ENCODE measurements at regions not wholly inside any gene's neighbourhood (a gene's known extent, or its start where the extent isn't known, plus 50 kb on each side); places are given as distances from the start of the nearest gene placed in this dataset.
"Not testable (repeated sequence)": the region's sequence is repeated elsewhere in the genome, so short reads cannot be mapped to it uniquely, and the experiment has no call there.

- DNase-seq = no peak
- Histone ChIP-seq H3K36me3 (replicated peaks) (no peaks in the 10 kb centered on the region), H3K27me3 (replicated peaks) (no peaks in the 10 kb centered on the region), H3K27ac (no peak overlapping the region), H3K4me3 (ENCODE audit: low read depth, low read length) (no peak overlapping the region)
- TF ChIP-seq, protein P1, sequence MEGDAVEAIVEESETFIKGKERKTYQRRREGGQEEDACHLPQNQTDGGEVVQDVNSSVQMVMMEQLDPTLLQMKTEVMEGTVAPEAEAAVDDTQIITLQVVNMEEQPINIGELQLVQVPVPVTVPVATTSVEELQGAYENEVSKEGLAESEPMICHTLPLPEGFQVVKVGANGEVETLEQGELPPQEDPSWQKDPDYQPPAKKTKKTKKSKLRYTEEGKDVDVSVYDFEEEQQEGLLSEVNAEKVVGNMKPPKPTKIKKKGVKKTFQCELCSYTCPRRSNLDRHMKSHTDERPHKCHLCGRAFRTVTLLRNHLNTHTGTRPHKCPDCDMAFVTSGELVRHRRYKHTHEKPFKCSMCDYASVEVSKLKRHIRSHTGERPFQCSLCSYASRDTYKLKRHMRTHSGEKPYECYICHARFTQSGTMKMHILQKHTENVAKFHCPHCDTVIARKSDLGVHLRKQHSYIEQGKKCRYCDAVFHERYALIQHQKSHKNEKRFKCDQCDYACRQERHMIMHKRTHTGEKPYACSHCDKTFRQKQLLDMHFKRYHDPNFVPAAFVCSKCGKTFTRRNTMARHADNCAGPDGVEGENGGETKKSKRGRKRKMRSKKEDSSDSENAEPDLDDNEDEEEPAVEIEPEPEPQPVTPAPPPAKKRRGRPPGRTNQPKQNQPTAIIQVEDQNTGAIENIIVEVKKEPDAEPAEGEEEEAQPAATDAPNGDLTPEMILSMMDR (IDR thresholded peaks at IDR 0.05; ENCODE audit: low read depth, low read length, missing control alignments) = no peak
- in situ Hi-C loops (cut with HindIII; ENCODE audit: low pct_ligation_motif_present, low sequenced_read_pairs) = no loop called here
These were observed 185.4 kb upstream of the MTMR8 start for GRCh38 chrX:64580605-64581004.

GRCh38 chrX:64580035-64580434 lies 184.8 kb upstream of the MTMR8 start:
- Histone ChIP-seq H3K27me3 (replicated peaks) (no peaks in the 10 kb centered on the region), H3K27ac (no peak overlapping the region), H3K36me3 (replicated peaks) (no peaks in the 10 kb centered on the region), H3K4me3 (ENCODE audit: low read depth, low read length) (no peak overlapping the region)
- no peak for DNase-seq
- TF ChIP-seq, protein P1 (IDR thresholded peaks at IDR 0.05; ENCODE audit: low read depth, low read length, missing control alignments) = no peak
- in situ Hi-C loops (cut with HindIII; ENCODE audit: low pct_ligation_motif_present, low sequenced_read_pairs) = no loop called here

- in situ Hi-C loops (cut with HindIII; ENCODE audit: low pct_ligation_motif_present, low sequenced_read_pairs) = no loop called here
- TF ChIP-seq, protein P1 (IDR thresholded peaks at IDR 0.05; ENCODE audit: low read depth, low read length, missing control alignments) = no peak
- H3K36me3 ChIP-seq (replicated peaks) = no peaks in the 10 kb centered on the region
- no peaks in the 10 kb centered on the region for H3K27me3 ChIP-seq (replicated peaks)
- H3K27ac ChIP-seq = no peak overlapping the region
- no peak overlapping the region for H3K4me3 ChIP-seq (ENCODE audit: low read depth, low read length)
- no peak for DNase-seq
These were observed 175.8 kb upstream of the MTMR8 start for GRCh38 chrX:64571011-64571410.

DNA sequence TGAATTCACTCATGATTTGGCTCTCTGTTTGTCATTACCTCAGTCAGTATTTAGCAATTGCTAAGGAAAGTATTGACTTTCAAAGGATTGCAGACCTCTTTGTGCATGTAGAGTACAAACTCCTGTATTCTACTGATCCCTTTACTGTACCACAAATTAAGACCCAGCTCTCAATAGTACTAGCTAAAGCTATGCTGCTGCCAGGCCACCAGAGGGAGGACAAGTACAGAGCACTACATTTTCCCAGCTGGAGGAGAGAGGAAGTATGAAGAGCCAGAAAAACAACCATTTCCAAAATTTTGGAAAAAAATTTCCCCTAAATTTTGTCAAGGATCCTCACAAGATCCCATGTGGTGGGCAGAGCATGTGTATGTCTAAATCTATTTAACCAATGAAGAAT lies 175.0 kb upstream of the MTMR8 start:
- TF ChIP-seq, protein P1 (IDR thresholded peaks at IDR 0.05; ENCODE audit: low read depth, low read length, missing control alignments) = peak; percentile 28
- in situ Hi-C loops (cut with HindIII; ENCODE audit: low pct_ligation_motif_present, low sequenced_read_pairs) = no loop called here
- Histone ChIP-seq H3K4me3 (ENCODE audit: low read depth, low read length) (no peak overlapping the region), H3K36me3 (replicated peaks) (no peaks in the 10 kb centered on the region), H3K27me3 (replicated peaks) (no peaks in the 10 kb centered on the region), H3K27ac (no peak overlapping the region)
- DNase-seq = no peak

DNA sequence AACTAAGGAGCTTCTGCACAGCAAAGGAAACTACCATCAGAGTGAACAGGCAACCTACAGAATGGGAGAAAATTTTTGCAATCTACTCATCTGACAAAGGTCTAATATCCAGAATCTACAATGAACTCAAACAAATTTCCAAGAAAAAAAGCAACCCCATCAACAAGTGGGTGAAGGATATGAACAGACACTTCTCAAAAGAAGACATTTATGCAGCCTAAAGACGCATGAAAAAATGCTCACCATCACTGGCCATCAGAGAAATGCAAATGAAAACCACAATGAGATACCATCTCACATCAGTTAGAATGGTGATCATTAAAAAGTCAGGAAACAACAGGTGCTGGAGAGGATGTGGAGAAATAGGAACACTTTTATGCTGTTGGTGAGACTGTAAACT lies 170.1 kb upstream of the MTMR8 start:
- H3K4me3 ChIP-seq (ENCODE audit: low read depth, low read length); H3K27me3 ChIP-seq (replicated peaks); H3K27ac ChIP-seq; DNase-seq; H3K36me3 ChIP-seq (replicated peaks); in situ Hi-C loops (cut with HindIII; ENCODE audit: low pct_ligation_motif_present, low sequenced_read_pairs): not testable (repeated sequence)

DNA sequence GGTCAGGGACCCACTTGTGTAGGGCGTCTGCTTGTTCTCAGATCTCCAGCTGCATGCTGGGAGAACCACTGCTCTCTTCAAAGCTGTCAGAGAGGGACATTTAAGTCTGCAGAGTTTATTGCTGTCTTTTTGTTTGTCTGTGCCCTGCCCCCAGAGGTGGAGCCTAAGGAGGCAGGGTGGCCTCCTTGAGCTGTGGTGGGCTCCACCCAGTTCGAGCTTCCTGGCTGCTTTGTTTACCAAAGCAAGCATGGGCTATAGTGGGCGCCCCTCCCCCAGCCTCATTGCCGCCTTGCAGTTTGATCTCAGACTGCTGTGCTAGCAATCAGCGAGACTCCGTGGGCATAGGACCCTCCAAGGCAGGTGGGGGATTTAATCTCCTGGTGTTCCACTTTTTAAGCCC lies 154.0 kb upstream of the MTMR8 start:
- H3K36me3 ChIP-seq (replicated peaks); in situ Hi-C loops (cut with HindIII; ENCODE audit: low pct_ligation_motif_present, low sequenced_read_pairs); H3K27me3 ChIP-seq (replicated peaks); DNase-seq; H3K4me3 ChIP-seq (ENCODE audit: low read depth, low read length); H3K27ac ChIP-seq: not testable (repeated sequence)

DNA sequence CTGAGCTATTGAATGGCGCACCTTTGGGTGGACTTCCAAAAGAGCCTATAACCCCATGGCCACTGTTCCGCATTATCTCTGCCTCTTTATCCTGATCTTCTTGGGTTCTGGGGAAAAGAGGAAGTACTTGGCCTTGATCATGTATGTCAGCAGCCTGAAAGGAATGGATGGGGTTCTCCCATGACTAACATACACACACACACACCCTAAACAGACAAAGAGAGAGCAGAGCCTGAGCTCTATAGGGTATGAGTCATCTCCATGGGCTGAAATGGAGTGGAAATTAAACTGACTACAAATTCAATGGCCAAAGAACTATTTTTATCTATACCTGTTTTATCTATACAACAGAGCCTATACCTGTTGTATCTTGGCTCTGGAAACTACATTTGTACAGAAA lies 141.5 kb upstream of the MTMR8 start:
- Histone ChIP-seq H3K27ac (no peak overlapping the region), H3K36me3 (replicated peaks) (no peaks in the 10 kb centered on the region), H3K27me3 (replicated peaks) (no peaks in the 10 kb centered on the region), H3K4me3 (ENCODE audit: low read depth, low read length) (no peak overlapping the region)
- no peak for DNase-seq
- in situ Hi-C loops (cut with HindIII; ENCODE audit: low pct_ligation_motif_present, low sequenced_read_pairs) = no loop called here
- TF ChIP-seq, protein P1 (IDR thresholded peaks at IDR 0.05; ENCODE audit: low read depth, low read length, missing control alignments) = no peak
